ENCODE measurements at regions not wholly inside any gene's neighbourhood (a gene's known extent, or its start where the extent isn't known, plus 50 kb on each side); places are given as distances from the start of the nearest gene placed in this dataset.

- H3K27ac ChIP-seq: no peak overlapping the region
- peak; percentile 81 for TF ChIP-seq CTCF (IDR thresholded peaks at IDR 0.05)
- no peaks in the 10 kb centered on the region for H3K27me3 ChIP-seq (ENCODE audit: low read depth)
- H3K36me3 ChIP-seq: no peaks in the 10 kb centered on the region
- no peaks in the 10 kb centered on the region for H3K4me1 ChIP-seq
- DNase-seq (peak; percentile 71), ATAC-seq (peak in 1 of 2 donors; percentile 81)
- intact Hi-C loops (cut with DNase I): loop anchor here (10.0 kb wide), 1 partner anchor 323 kb away; no protein-coding TSS in a partner anchor
- H3K4me3 ChIP-seq: no peak overlapping the region
- peaks cover 9% of the 10 kb centered on the region for H3K9me3 ChIP-seq
Observed at GRCh38 chr12:91811481-91812287, 334.0 kb downstream of the BTG1 start.

- DNase-seq (no peak), ATAC-seq (no peak)
- no peaks in the 10 kb centered on the region for H3K36me3 ChIP-seq
- no peak for TF ChIP-seq CTCF (IDR thresholded peaks at IDR 0.05)
- no peaks in the 10 kb centered on the region for H3K4me1 ChIP-seq
- no peaks in the 10 kb centered on the region for H3K27me3 ChIP-seq (ENCODE audit: low read depth)
- no peak overlapping the region for H3K27ac ChIP-seq
- H3K4me3 ChIP-seq: no peak overlapping the region
- intact Hi-C loops (cut with DNase I): loop anchor here (10.0 kb wide), 1 partner anchor 324 kb away; no protein-coding TSS in a partner anchor
- H3K9me3 ChIP-seq: peaks cover 17% of the 10 kb centered on the region
Observed at GRCh38 chr12:91810531-91811451, 334.9 kb downstream of the BTG1 start.

- Histone ChIP-seq H3K4me1 (no peaks in the 10 kb centered on the region), H3K27ac (no peak overlapping the region), H3K27me3 (ENCODE audit: low read depth) (no peaks in the 10 kb centered on the region), H3K4me3 (no peak overlapping the region), H3K36me3 (no peaks in the 10 kb centered on the region), H3K9me3 (peaks cover 21% of the 10 kb centered on the region)
- DNase-seq (no peak), ATAC-seq (no peak)
- TF ChIP-seq CTCF (IDR thresholded peaks at IDR 0.05): no peak
- intact Hi-C loops (cut with DNase I): loop anchor here (10.0 kb wide), 1 partner anchor 325 kb away; no protein-coding TSS in a partner anchor
Observed at GRCh38 chr12:91810077-91810476, 335.6 kb downstream of the BTG1 start.

GRCh38 chr12:91805031-91805430 lies 340.6 kb downstream of the BTG1 start:
- H3K36me3 ChIP-seq: no peaks in the 10 kb centered on the region
- ATAC-seq (no peak), DNase-seq (no peak)
- H3K4me3 ChIP-seq: no peak overlapping the region
- no peak overlapping the region for H3K27ac ChIP-seq
- H3K27me3 ChIP-seq (ENCODE audit: low read depth): no peaks in the 10 kb centered on the region
- no peak for TF ChIP-seq CTCF (IDR thresholded peaks at IDR 0.05)
- peaks cover 21% of the 10 kb centered on the region for H3K9me3 ChIP-seq
- intact Hi-C loops (cut with DNase I): no loop called here
- no peaks in the 10 kb centered on the region for H3K4me1 ChIP-seq

GRCh38 chr12:91804533-91804932 lies 341.1 kb downstream of the BTG1 start:
- TF ChIP-seq CTCF (IDR thresholded peaks at IDR 0.05): no peak
- no peak overlapping the region for H3K27ac ChIP-seq
- intact Hi-C loops (cut with DNase I): no loop called here
- ATAC-seq: no peak
- H3K9me3 ChIP-seq: peaks cover 21% of the 10 kb centered on the region
- H3K4me1 ChIP-seq: no peaks in the 10 kb centered on the region
- H3K4me3 ChIP-seq: no peak overlapping the region
- DNase-seq: no peak
- H3K36me3 ChIP-seq: no peaks in the 10 kb centered on the region
- H3K27me3 ChIP-seq (ENCODE audit: low read depth): no peaks in the 10 kb centered on the region

All from lower lobe of right lung (tissue), 2 donors.